GM19372 (cell line): ENCODE measurements at regions not wholly inside any gene's neighbourhood (a gene's known extent, or its start where the extent isn't known, plus 50 kb on each side); places are given as distances from the start of the nearest gene placed in this dataset.
"Not testable (repeated sequence)": the region's sequence is repeated elsewhere in the genome, so short reads cannot be mapped to it uniquely, and the experiment has no call there.

ENCODE experiments used
- ATAC-seq: cut with Tn5 transposase; IDR thresholded peaks from one replicate; pipeline ENCODE4 v1.9.1; 2021; ENCODE audit warnings: mild to moderate bottlenecking, low read depth, moderate library complexity; ENCODE audit not compliant: unreplicated experiment

DNA sequence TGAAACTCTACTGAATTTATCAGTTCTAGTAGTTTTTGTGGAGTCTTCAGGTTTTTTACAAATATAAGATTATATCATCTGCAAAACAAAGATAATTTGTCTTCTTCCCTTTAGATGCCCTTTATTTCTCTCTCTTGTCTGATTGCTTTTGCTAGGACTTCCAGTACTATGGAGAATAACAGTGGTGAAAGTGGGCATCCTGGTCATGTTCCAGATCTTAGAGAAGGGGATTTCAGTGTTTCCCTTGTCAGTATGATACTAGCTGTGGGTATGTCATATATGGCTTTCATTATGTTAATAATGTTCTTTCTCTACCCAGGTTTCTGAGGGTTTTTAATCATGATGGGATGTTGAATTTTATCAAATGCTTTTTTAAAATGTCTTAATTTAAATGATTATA lies 158.1 kb upstream of the TPTE start:
- not testable (repeated sequence) for ATAC-seq

GRCh38 chr21:10366210-10366609 lies 155.2 kb upstream of the TPTE start:
- not testable (repeated sequence) for ATAC-seq

- ATAC-seq = not testable (repeated sequence)
Measured at GRCh38 chr21:10367586-10367985, 153.8 kb upstream of the TPTE start.

- not testable (repeated sequence) for ATAC-seq
Measured at GRCh38 chr21:10368323-10368798, 153.0 kb upstream of the TPTE start.

DNA sequence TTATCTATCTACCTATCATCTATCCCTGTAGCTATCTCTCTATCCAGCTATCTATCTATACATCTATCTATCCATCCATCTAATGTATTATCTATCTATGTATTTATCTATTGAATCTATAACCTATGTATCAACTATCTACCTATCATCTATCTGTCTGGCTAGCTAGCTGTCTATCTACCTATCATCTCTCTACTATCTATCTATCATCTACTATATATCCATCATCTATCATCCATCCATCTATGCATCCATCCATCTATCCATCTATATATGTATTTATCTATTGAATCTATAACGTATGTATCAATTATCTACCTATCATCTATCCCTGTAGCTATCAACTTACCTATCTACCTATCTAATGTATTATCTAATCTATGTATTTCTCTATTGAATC lies 152.1 kb upstream of the TPTE start:
- not testable (repeated sequence) for ATAC-seq

DNA sequence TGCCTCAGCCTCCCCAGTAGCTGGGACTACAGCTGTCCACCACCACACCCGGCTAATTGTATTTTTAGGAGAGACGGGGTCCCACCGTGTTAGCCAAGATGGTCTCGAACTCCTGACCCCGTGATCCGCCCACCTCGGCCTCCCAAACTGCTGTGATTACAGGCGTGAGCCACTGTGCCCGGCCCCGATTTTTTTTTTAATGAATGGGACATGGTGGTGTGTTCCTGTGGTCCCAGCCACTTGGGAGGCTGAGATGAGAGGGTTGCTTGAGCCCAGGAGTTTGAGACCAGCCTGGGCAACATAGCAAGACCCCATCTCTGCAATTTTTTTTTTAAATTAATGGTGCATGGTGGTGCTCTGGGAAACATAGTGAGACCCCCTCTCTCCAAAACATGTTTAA lies 143.6 kb upstream of the TPTE start:
- ATAC-seq = not testable (repeated sequence)

DNA sequence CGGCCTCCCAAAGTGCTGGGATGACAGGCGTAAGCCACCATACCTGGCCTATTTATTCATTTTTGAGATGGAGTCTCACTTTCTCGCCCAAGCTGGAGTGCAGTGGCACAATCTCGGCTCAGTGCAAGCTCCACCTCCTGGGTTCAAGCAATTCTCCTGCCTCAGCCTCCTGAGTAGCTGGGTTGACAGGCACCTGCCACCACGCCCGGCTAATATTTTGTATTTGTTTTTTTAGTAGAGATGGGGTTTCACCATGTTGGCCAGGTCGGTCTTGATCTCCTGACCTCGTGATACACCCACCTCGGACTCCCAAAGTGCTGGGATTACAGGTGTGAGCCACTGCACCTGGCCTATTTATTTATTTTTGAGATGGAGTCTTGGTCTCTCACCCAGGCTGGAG lies 141.6 kb upstream of the TPTE start:
- ATAC-seq = not testable (repeated sequence)

DNA sequence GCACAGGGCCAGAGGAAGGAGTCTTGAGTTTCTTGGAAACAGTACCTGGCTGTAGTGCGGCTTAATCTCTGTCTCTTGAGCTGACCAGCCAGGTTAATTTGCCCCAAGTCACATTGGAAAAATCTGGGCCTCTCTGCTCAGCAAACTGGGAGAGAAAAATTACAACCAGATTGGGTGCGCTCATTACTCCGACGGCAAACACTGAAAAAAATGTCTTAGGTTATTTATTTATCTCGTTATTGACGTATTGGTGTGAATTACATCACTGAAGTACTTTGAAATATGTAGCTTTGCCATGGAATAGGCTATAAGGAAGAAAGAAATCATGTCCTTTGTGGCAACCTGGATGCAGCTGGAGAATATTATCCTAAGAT lies 139.7 kb upstream of the TPTE start:
- not testable (repeated sequence) for ATAC-seq

DNA sequence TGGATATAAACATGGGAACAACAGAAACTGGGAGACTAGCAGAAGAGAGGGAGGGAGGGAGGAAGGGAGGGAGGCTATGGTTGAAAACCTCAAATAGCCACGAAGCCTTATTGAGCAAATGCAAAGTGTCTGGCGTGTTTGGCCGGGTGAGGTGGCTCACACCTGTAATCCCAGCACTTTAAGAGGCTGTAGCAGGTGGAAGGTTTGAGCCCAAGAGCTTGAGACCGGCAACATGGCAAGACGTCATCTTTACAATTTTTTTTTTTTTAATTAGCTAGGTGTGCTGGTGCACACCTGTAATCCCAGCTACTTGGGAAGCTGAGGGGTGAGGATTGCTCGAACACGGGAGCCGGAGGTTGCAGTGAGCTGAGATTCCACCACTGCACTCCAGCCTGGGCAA lies 139.2 kb upstream of the TPTE start:
- ATAC-seq = not testable (repeated sequence)

- ATAC-seq = not testable (repeated sequence)
Measured at GRCh38 chr21:10382580-10382979, 138.8 kb upstream of the TPTE start.

- not testable (repeated sequence) for ATAC-seq
Measured at GRCh38 chr21:10383571-10383970, 137.8 kb upstream of the TPTE start.

DNA sequence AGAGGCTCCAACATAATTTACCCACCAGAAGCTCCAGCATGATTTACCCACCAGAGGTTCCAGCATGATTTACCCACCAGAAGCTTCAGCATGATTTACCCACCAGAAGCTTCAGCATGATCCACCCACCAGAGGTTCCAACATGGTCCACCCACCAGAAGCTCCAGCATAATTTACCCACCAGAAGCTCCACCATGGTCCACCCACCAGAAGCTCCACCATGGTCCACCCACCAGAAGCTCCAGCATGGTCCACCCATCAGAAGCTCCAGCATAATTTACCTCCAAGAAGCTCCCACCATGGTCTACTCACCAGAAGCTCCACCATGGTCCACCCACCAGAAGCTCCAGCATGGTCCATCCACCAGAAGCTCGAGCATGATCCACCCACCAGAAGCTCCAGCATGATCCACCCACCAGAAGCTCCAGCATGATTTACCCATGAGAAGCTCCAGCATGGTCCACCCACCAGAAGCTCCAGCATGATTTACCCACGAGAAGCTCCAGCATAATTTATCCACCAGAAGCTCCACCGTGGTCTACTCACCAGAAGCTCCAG lies 137.0 kb upstream of the TPTE start:
- ATAC-seq = not testable (repeated sequence)

DNA sequence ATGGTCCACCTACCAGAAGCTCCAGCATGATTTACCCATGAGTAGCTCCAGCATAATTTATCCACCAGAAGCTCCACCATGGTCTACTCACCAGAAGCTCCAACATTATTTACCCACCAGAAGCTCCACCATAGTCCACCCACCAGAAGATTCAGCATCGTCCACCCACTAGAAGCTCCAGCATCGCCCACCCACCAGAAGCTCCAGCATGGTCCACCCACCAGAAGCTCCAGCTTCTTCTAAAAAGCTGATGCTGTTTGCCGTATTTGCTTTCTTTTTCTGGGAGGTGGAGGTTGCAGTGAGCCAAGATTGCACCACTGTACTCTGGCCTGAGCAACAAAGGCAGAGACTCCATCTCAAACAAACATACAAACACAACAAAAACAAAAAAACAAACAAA lies 136.2 kb upstream of the TPTE start:
- not testable (repeated sequence) for ATAC-seq

GRCh38 chr21:10385898-10386527 lies 135.4 kb upstream of the TPTE start:
- ATAC-seq = not testable (repeated sequence)

DNA sequence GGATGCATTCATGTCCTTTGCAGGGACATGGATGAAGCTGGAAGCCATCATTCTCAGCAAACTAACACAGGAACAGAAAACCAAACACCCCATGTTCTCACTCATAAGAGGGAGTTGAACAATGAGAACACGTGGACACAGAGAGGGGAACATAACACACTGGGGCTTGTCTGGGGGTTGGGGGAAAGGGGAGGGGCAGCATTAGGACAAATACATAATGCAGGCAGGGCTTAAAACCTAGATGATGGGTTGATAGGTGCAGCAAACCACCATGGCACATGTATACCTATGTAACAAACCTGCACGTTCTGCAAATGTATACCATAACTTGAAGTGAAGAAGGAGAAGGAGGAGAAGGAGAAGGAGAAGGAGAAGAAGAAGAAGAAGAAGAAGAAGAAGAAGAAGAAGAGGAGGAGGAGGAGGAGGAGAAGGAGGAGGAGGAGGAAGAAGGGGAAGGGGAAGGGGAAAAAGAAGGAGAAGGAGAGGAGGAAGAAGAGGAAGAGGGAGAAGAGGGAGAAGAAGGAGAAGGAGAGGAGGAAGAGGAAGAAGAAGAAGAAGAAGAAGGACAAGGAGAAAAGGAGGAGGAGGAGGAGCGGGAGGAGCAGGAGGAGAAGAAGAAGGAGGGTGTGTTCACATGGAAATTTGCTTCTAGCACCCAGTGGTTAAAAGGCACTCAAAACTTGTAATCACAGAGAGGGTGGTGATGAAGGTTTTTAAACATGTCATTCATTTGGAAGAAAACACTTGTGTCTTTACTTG lies 133.5 kb upstream of the TPTE start:
- not testable (repeated sequence) for ATAC-seq

DNA sequence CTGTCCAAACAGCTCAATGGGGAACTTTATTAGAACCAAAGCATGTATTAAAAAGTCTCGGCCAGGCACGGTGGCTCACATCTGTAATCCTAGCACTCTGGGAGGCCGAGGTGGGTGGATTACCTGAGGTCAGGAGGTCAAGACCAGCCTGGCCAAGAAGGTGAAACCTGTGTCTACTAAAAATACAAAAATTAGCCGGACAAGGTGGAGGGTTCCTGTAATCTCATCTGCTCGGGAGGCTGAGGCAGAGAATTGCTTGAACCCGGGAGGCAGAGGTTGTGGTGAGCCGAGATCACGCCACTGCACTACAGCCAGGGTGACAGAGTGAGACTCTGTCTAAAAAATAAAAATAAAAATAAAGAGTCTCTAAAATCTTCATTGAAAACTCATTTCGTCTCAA lies 132.8 kb upstream of the TPTE start:
- not testable (repeated sequence) for ATAC-seq

DNA sequence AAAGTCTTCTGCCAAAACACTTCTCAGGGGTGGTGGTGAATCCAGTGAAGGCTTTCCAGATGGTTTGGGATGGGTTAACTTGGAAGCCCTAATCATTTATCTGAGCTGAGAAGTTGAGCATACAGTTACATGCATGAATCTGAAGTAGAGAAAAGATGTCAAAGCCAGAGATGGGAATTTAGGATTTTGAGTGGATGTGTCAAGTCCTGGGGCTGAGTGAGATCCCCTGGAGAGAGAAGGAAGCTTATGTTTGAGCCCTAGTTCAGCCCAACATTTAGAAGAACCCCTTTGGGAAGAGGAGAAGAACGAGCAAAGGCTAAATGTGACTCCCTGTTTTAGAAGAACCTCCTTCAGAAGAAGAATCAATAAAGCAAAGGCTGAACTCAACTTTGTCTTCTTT lies 129.1 kb upstream of the TPTE start:
- ATAC-seq = not testable (repeated sequence)

GRCh38 chr21:10395963-10396362 lies 125.4 kb upstream of the TPTE start:
- not testable (repeated sequence) for ATAC-seq

DNA sequence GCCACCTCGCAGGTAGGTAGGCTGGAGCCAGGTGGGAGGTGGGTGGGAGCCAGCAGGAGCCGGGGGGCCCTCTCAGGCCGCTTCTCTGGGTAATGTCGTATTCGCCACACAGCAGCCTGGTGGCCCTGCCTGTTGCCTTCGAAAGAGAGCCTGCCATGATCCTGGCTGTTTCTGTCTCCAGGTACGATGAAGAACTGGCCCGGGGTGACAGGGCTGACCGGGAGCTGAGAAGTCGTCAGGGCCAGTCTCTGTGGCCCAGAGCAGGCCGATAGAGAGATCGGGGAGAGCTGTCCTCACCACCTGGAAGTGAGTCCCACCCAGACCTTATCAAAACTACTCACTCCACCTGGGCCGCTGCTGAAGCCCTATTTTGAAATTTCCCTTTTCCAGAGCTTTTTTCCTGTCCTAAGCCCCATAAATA lies 123.9 kb upstream of the TPTE start:
- not testable (repeated sequence) for ATAC-seq

DNA sequence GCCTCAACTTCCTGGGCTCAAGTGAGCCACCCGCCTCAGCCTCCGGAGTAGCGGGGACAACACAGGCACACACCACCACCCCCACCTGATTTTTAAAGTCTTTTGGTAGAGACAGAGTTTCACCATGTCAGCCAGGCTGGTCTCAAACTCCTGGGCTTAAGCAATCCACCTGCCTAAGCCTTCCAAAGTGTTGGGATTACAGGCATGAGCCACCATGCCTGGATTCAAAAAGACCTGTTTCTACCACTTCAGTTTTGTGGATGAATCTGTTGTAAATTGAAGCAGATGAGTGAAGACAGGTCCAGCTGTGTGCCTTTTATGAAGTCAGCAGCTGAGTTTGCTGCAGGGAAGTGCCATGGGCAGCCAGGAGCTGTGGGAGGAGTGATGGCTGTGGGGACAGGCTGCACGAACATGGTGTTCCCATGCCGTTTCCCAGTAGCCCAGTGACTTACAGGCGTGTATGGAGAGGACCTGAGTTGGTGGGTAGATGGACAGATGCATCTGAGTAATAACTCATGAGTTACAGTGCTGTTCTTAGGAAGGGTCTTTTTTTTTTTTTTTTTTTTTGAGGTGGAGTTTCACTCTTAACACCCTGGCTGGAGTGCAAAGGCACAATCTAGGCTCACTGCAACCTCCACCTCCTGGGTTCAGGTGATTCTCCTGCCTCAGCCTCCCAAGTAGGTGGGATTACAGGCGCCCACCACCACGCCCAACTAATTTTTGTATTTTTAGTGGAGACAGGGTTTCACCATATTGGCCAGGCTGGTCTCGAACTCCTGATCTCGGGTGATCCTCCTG lies 122.5 kb upstream of the TPTE start:
- ATAC-seq = not testable (repeated sequence)
